PC-9 (cell line): ENCODE measurements at regions not wholly inside any gene's neighbourhood (a gene's known extent, or its start where the extent isn't known, plus 50 kb on each side); places are given as distances from the start of the nearest gene placed in this dataset.

ENCODE experiments used
- CTCF ChIP-seq: fragments of 200-600 bp; sonication (generic); conservative IDR thresholded peaks from 2 replicates; pipeline ENCODE4 v1.6.1; 2017; ENCODE audit warnings: mixed run types, antibody characterized with exemption, mild to moderate bottlenecking, moderate library complexity
- EZH2 ChIP-seq: fragments of 200-600 bp; sonication (generic); IDR thresholded peaks from 2 replicates; pipeline ENCODE4 v1.8.0; 2017; ENCODE audit warnings: antibody characterized with exemption, low read depth

DNA sequence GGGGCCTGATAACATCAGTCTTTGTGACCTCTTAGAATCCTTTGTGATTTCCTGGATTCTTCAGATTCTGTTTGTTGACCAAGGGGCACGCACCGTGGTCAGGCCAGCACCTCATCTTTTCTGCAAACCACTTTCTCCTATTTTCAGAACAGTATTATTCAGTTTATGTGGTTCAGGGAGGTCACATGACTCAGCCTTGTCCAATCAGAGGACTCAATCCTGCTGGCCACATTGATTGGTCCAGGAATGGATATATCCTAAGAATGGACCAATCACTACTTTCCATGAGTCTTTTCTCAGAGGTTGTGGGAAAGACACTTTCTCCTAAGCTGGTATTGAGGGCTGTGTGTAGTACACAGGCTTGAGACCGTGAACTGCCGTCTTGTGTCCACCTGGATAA, 123.1 kb upstream of the EEF2KMT start:
- TF ChIP-seq CTCF, result no peak
- no peak for TF ChIP-seq EZH2
